GM23248 (cell line): ENCODE measurements at regions not wholly inside any gene's neighbourhood (a gene's known extent, or its start where the extent isn't known, plus 50 kb on each side); places are given as distances from the start of the nearest gene placed in this dataset.
A peak's percentile ranks its signal among the peaks of the same experiment; 100 is the strongest.

Source experiments
- DNase-seq: peaks from one replicate; pipeline ENCODE4 v3.0.0-alpha.2; 2015
- H2AFZ ChIP-seq: fragments of 200-600 bp; sonication (generic); 2 replicates; pipeline ENCODE4 v1.6.1; 2016; ENCODE audit warnings: antibody characterized with exemption
- H3F3A ChIP-seq: fragments of 200-600 bp; sonication (generic); 2 replicates; pipeline ENCODE4 v1.6.1; 2016; ENCODE audit warnings: mild to moderate bottlenecking, antibody characterized with exemption, mixed run types; ENCODE audit not compliant: insufficient read depth
- H3K27ac ChIP-seq: fragments of 200-600 bp; sonication (generic); 2 replicates; pipeline ENCODE4 v1.5.1; 2016; ENCODE audit warnings: mild to moderate bottlenecking
- H3K27me3 ChIP-seq: fragments of 200-600 bp; sonication (generic); replicated peaks from 2 replicates; pipeline ENCODE4 v1.6.1; 2016; ENCODE audit warnings: mild to moderate bottlenecking; ENCODE audit not compliant: insufficient read depth
- H3K36me3 ChIP-seq: fragments of 200-600 bp; sonication (generic); 2 replicates; pipeline ENCODE4 v1.6.1; 2016; ENCODE audit warnings: low read depth, mild to moderate bottlenecking
- H3K4me1 ChIP-seq: fragments of 200-600 bp; sonication (generic); 2 replicates; pipeline ENCODE4 v1.6.1; 2016; ENCODE audit warnings: mild to moderate bottlenecking; ENCODE audit not compliant: insufficient read depth
- H3K4me2 ChIP-seq: fragments of 200-600 bp; sonication (generic); one replicate; pipeline ENCODE4 v1.6.1; 2016; ENCODE audit warnings: mild to moderate bottlenecking; ENCODE audit not compliant: unreplicated experiment
- H3K4me3 ChIP-seq: fragments of 200-600 bp; sonication (generic); 2 replicates; pipeline ENCODE4 v1.5.1; 2016; ENCODE audit warnings: mild to moderate bottlenecking
- H3K79me2 ChIP-seq: fragments of 200-600 bp; sonication (generic); 2 replicates; pipeline ENCODE4 v1.6.1; 2016; ENCODE audit warnings: mild to moderate bottlenecking; ENCODE audit not compliant: insufficient read depth
- H3K9ac ChIP-seq: fragments of 200-600 bp; sonication (generic); 2 replicates; pipeline ENCODE4 v1.6.1; 2016; ENCODE audit warnings: mild to moderate bottlenecking
- H3K9me2 ChIP-seq: fragments of 200-600 bp; sonication (generic); 2 replicates; pipeline ENCODE4 v1.6.1; 2016; ENCODE audit warnings: mixed run types, mild to moderate bottlenecking, moderate library complexity; ENCODE audit not compliant: insufficient read depth
- H3K9me3 ChIP-seq: fragments of 200-600 bp; sonication (generic); one replicate; pipeline ENCODE4 v1.6.1; 2017; ENCODE audit warnings: low read depth
- H4K20me1 ChIP-seq: fragments of 200-600 bp; sonication (generic); 2 replicates; pipeline ENCODE4 v1.6.0; 2016; ENCODE audit not compliant: insufficient read depth
- EZH2 ChIP-seq: fragments of 200-600 bp; sonication (generic); IDR thresholded peaks from 2 replicates; pipeline ENCODE4 v1.6.1; 2018; ENCODE audit warnings: antibody characterized with exemption, mild to moderate bottlenecking; ENCODE audit not compliant: insufficient read depth, poor library complexity, severe bottlenecking
- EZH2phosphoT487 ChIP-seq: fragments of 200-600 bp; sonication (generic); IDR thresholded peaks from 2 replicates; pipeline ENCODE4 v1.6.1; 2018; ENCODE audit warnings: antibody characterized with exemption, moderate library complexity, mild to moderate bottlenecking, low read depth; ENCODE audit not compliant: insufficient read depth
- WGBS, 2 experiments: methylation state at CpG; one replicate each; pipeline ENCODE4 v1.1.6; 2015 to 2017; ENCODE audit warnings: low lambda C conversion rate in 2 of 2, low coverage in 1 of 2; ENCODE audit errors: missing lambda C conversion rate in 2 of 2; 5-methylcytosine and 5-hydroxymethylcytosine counted together
- in situ Hi-C: fragments of 300-500 bp; cut with MboI; formaldehyde crosslinking; loops from 2 replicates; pipeline ENCODE4 v1.15.0; 2020

DNA sequence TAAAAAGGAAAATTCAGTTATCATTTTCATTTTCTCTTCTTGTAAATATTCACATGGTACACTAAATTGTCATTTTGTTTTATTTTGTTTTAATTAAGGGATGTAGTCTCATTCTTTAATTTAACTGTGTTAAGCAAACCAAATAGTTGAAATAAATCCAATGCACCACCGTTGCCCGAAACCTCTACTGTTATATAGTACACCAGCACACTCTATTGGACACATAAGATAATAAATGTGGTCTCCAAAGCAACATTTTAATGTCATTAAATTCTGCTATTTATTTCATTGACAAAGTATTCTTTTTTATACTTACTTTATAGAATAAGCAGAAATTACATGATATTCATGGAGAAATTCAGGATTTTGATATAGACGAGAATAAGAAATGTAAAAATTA lies 156.4 kb upstream of the FREM2 start:
- H3K27ac ChIP-seq, result no peak overlapping the region
- no peaks in the 10 kb centered on the region for H3K4me1 ChIP-seq
- in situ Hi-C loops, result loop anchor here (25.0 kb wide), 2 partner anchors 893 to 1443 kb away; no protein-coding TSS in a partner anchor
- no peaks in the 10 kb centered on the region for H4K20me1 ChIP-seq
- no peak overlapping the region for H3K9ac ChIP-seq
- peak; percentile 69 for DNase-seq
- no peaks in the 10 kb centered on the region for H3K79me2 ChIP-seq
- no peaks in the 10 kb centered on the region for H3K36me3 ChIP-seq
- H3K9me2 ChIP-seq, result no peaks in the 10 kb centered on the region
- 17 to 28% methylated on average over 3 of the region's 3 CpGs for WGBS, 2 experiments
- no peaks in the 10 kb centered on the region for H3K27me3 ChIP-seq
- H3K4me3 ChIP-seq, result no peak overlapping the region
- no peak overlapping the region for H3K4me2 ChIP-seq
- no peaks in the 10 kb centered on the region for H3F3A ChIP-seq
- no peak overlapping the region for H2AFZ ChIP-seq
- no peak for TF ChIP-seq EZH2phosphoT487
- no peaks in the 10 kb centered on the region for H3K9me3 ChIP-seq

GRCh38 chr13:38535261-38535660 lies 151.6 kb upstream of the FREM2 start:
- no peaks in the 10 kb centered on the region for H3K4me1 ChIP-seq
- H3K79me2 ChIP-seq, result no peaks in the 10 kb centered on the region
- WGBS, 2 experiments, result 58 to 70% methylated on average over 7 of the region's 7 CpGs
- no peak for DNase-seq
- no peaks in the 10 kb centered on the region for H3F3A ChIP-seq
- H3K4me3 ChIP-seq, result no peak overlapping the region
- H3K27ac ChIP-seq, result no peak overlapping the region
- in situ Hi-C loops, result loop anchor here (25.0 kb wide), 2 partner anchors 898 to 1448 kb away; no protein-coding TSS in a partner anchor
- H3K9me2 ChIP-seq, result no peaks in the 10 kb centered on the region
- H3K9ac ChIP-seq, result no peak overlapping the region
- H3K9me3 ChIP-seq, result no peaks in the 10 kb centered on the region
- TF ChIP-seq EZH2phosphoT487, result no peak
- no peak for TF ChIP-seq EZH2
- no peak overlapping the region for H3K4me2 ChIP-seq
- no peak overlapping the region for H2AFZ ChIP-seq
- no peaks in the 10 kb centered on the region for H3K36me3 ChIP-seq
- no peaks in the 10 kb centered on the region for H3K27me3 ChIP-seq
- H4K20me1 ChIP-seq, result no peaks in the 10 kb centered on the region

- in situ Hi-C loops, result loop anchor here (25.0 kb wide), 2 partner anchors 900 to 1450 kb away; no protein-coding TSS in a partner anchor
- Histone ChIP-seq H3K9me3 (no peaks in the 10 kb centered on the region), H3K27me3 (no peaks in the 10 kb centered on the region), H3K9me2 (no peaks in the 10 kb centered on the region), H4K20me1 (no peaks in the 10 kb centered on the region), H3K36me3 (no peaks in the 10 kb centered on the region), H3K79me2 (no peaks in the 10 kb centered on the region), H3F3A (no peaks in the 10 kb centered on the region), H3K4me3 (no peak overlapping the region), H3K4me1 (no peaks in the 10 kb centered on the region), H2AFZ (no peak overlapping the region), H3K4me2 (no peak overlapping the region), H3K27ac (no peak overlapping the region), H3K9ac (no peak overlapping the region)
- 27 to 28% methylated on average over 3 of the region's 3 CpGs for WGBS, 2 experiments
- DNase-seq, result no peak
- TF ChIP-seq EZH2phosphoT487 (no peak), EZH2 (no peak)
Observed at GRCh38 chr13:38537051-38537450, 149.8 kb upstream of the FREM2 start.

DNA sequence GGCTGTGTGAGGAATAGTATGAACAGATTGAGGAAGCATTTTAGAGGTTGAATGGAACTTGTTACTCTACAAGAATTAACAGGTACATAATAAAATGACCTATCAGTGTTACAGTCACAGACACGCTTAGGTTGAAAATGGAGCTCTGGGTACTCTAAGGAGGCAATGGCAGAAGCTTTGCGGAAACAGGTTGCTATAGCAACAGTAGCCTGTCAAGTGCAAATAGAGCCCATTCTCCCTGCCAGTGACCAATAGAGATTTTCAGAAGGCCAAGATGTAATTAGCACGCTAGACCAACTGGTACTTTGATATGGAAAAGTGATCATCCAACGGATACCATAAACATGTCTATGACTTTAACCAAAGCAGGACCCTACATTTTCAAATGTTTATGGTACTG lies 148.5 kb upstream of the FREM2 start:
- H3K27me3 ChIP-seq, result no peaks in the 10 kb centered on the region
- no peaks in the 10 kb centered on the region for H3F3A ChIP-seq
- no peak for TF ChIP-seq EZH2
- no peak for TF ChIP-seq EZH2phosphoT487
- H4K20me1 ChIP-seq, result no peaks in the 10 kb centered on the region
- no peak for DNase-seq
- H3K9me3 ChIP-seq, result no peaks in the 10 kb centered on the region
- no peaks in the 10 kb centered on the region for H3K36me3 ChIP-seq
- WGBS, 2 experiments, result 20 to 25% methylated on average over 4 of the region's 4 CpGs
- H3K9ac ChIP-seq, result no peak overlapping the region
- in situ Hi-C loops, result loop anchor here (25.0 kb wide), 2 partner anchors 901 to 1451 kb away; no protein-coding TSS in a partner anchor
- no peak overlapping the region for H3K27ac ChIP-seq
- H2AFZ ChIP-seq, result no peak overlapping the region
- H3K9me2 ChIP-seq, result no peaks in the 10 kb centered on the region
- no peaks in the 10 kb centered on the region for H3K4me1 ChIP-seq
- H3K4me3 ChIP-seq, result no peak overlapping the region
- no peak overlapping the region for H3K4me2 ChIP-seq
- H3K79me2 ChIP-seq, result no peaks in the 10 kb centered on the region

DNA sequence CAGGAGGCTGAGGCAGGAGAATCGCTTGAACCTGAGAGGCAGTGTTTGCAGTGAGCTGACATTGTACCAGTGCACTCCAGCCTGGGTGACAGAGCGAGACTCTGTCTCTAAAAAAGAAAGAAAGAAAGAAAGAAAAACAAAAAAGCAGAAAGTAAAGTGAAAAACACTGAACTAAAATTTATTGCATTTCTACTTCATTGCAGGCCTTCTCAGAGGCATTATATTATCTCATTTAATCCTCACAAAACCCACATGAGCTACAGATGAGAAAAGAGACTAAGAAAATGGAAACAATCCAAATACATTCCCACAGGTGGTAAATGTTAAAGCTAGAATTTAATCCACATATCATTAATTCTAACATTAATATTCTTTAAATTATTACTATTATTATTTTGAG lies 147.2 kb upstream of the FREM2 start:
- Histone ChIP-seq H3K4me3 (no peak overlapping the region), H3K79me2 (no peaks in the 10 kb centered on the region), H4K20me1 (no peaks in the 10 kb centered on the region), H3K36me3 (no peaks in the 10 kb centered on the region), H3F3A (no peaks in the 10 kb centered on the region), H2AFZ (no peak overlapping the region), H3K27ac (no peak overlapping the region), H3K9me3 (no peaks in the 10 kb centered on the region), H3K9ac (no peak overlapping the region), H3K4me2 (no peak overlapping the region), H3K9me2 (no peaks in the 10 kb centered on the region), H3K4me1 (no peaks in the 10 kb centered on the region), H3K27me3 (no peaks in the 10 kb centered on the region)
- whole genome bisulfite sequencing, 2 experiments, result 84 to 96% methylated on average over 2 of the region's 2 CpGs
- DNase-seq, result no peak
- no peak for TF ChIP-seq EZH2phosphoT487
- no peak for TF ChIP-seq EZH2
- in situ Hi-C loops, result loop anchor here (25.0 kb wide), 2 partner anchors 902 to 1452 kb away; no protein-coding TSS in a partner anchor
